Pons (tissue), 1 donor: ENCODE measurements at regions not wholly inside any gene's neighbourhood (a gene's known extent, or its start where the extent isn't known, plus 50 kb on each side); places are given as distances from the start of the nearest gene placed in this dataset.

Experiments
- DNase-seq: peaks from one replicate; pipeline ENCODE4 v3.0.0-alpha.2; 2016; ENCODE audit warnings: low spot score

DNA sequence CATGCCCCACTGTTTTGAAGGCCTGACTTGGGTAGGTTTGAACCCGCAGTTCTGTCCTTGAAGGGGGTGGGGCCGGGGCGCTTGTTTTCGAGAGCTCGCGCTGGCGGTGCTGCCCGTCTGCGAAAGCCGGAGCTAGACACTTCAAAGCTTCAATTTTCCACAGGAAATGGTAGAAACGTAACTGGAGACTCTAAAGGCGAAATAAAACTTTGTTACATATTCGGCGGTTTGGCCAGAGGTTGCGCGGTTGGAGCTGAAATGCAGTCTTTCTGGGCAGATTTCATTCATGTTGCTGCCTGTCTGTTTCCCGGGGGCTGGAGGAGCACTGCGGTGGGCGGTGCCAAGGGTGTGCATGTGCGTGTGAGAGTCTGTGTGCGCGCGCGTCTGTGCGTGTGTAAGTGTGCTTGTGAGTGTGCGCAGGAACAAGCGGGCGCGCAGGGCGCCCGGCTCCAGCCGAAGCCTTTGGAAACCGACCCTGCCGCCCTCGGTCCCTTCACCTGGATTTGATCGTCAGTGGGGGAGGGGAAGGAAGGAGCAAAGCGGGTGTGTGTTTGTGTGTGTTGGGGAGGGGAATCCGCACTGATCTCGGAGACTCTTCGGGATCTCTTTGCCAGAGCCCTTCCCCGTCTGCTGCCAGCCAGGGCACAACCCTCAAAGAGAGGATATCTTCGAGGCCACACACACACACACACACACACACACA, 227.7 kb upstream of the CRY1 start:
- no peak for DNase-seq

DNA sequence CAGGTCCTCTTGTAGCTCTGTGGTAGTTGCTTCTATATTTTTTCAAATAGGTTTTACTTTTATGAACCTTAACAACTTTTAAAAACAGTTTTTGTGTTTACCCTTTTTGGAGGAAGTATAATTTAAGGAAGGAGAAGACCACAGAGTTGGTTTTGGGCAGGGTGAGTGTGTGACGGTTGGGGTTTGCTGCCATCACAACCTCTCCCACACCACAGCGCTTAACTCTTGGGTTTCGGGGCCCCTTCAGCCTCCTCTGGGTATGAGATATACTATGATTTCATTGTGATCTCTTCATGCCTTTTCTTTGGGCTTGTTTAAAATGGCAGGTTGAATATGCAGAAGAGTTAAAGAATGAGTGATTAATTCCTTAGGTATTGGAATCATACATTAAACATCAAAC, 228.7 kb upstream of the CRY1 start:
- no peak for DNase-seq

DNA sequence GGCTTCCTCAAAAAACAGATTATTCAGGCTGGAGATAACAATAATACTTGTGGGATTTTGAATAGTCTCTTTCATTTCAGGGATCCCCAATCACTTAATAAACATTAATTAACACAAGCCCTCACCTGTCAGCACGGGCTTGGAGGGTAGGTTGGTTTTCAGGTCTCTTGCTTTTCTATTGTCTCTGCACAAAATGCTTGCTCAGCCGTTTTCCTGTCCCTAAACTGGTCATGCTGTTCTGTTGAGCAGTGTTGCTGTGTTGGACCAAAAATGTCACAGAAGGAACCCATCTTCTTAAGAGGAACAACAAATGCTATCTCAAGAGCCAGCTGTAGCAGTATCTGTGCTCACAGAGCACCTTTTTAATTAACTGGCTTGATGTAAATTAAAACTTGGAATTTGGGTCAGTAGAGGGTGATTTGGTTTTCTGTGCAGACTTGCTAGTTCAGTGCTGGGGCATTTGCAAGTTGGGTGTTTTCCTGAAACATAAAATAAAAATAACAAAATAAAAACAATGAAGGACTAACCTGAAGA, 231.8 kb upstream of the CRY1 start:
- DNase-seq = no peak

DNA sequence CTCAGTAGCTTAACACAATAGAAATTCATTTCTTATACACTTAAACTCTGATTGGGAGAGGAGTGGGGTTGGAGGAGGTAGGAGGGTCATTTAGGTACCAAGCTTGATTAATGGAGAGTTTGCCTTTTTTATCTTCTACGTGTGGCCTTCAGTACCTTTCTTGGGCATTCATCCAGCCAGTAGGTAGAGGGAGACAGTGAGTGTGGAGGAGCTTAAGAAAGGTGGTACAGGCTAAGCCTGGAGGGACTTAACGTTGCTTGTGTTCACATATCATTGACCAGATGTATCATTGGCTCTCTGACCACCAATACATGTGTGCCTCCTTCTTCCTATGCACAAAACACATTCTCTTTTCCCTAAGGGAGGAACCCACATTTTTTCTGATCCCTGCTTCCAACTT, 232.9 kb upstream of the CRY1 start:
- no peak for DNase-seq

DNA sequence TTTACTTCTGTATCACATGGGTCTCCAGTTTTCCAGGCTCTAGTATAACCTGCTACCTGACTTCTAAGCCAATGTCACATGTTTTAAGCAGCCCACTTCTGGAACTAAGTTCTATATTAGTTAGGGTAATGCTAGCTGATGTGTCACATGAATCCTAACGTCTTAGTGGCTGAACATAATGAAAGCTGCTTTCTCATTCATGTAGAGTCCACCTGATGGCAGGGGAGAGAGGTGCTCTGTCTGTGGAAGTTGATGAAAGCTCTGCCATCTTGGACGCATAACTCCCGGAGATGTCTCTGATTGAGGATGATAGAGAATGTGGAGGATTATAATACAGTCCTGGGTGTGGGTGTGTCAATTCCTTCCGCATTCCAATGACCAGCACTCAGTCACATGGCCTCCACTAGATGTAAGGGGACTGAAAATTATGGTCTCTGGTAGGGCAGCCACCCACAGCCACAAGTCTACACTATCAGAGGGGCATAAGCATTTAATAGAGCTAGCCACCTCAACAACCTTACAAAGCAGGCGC, 234.4 kb upstream of the CRY1 start:
- DNase-seq = no peak

DNA sequence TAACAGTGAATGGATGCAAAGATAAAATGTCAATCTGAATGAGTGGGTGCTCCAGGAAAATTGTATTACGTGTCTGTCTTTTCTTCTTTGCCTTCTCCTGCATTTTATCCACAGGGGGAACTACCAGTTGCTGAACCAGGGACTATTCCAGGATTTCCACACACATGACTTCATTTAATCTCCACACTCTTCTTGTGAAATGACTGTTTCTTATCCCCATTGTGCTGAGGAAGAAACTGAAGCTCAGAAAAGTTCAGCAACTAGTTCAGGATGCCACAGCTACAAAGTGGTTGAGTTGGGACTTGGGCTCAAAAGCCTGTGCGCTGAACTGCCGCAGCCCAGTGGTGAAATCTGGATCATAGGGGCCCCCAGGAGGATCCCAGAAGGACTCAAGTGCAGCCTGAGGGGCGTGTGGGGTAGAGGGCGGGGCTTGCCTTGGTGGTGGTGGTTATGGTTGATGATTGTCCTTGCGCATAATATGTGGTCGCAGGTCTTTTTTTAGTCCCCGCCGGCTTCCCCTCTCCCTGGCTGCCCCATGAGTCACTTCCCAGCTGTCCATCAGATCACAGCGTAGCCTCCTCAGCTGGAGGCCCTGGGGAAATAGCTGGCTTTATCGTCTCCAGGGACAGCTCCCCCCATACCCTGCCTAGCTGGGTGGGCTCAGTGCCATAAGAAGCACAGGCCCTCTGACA, 235.2 kb upstream of the CRY1 start:
- no peak for DNase-seq

DNA sequence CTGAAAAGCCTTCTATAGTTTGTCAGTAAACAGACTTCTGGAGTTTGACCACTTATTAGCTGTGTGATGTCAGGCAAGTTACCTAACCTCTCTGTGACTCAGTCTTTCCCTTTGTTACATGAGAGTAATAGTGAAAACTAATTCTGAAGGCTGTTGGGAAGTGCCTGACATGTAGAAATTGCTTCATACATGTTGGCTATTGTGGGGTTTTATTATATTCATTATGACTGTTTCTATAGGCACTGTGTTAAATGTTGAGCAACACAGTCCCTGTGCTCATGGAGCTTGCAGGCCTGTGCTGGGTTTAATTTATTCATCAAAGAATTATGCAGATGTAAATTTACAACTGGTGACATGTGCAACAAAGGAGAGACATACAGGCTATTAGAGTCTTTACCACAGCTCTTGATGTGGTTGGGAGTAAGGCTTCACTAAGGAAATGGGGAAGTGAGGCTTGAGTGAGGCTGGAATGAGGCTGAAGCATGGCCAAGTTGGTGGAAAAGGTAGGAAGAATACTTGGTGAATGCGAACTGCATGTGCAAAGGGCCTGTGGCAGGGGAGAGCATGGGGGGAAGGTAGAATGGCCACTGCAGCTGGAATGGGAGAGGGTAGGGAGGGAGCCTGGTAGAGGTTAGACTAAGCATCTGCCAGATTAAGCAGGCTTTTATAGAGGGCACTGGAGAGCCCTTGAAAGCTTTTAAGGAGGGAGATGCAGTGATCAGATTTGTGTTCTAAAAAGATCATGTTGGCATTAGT, 236.4 kb upstream of the CRY1 start:
- DNase-seq = no peak

DNA sequence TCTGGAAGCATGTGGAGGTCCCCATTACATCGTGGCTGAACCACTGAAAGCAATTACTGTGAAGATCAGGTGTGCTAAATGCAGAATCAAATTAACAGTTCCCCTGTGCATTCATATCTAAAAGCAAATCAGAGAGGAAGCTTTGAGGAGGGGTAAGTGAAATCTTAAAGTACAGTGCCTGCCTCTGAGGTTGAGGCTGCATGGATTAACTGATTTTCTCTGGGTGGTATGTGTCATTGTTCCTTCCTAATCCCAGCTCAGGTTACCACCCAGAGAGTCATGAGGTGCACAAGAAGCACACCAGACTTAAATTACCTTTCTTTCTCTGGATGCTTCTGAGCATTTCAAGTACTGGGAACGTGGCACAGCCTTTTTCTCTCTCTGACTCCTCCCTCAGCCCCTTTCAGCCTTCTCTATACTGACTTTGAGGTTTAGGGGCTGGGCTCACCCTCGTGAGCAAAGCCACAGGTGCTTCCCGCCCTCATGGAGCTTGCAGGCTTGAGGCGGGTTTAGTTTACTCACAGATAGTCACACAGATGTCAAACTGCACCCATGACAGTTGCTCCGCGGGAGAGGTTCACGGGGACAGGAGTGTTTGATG, 237.6 kb upstream of the CRY1 start:
- no peak for DNase-seq

DNA sequence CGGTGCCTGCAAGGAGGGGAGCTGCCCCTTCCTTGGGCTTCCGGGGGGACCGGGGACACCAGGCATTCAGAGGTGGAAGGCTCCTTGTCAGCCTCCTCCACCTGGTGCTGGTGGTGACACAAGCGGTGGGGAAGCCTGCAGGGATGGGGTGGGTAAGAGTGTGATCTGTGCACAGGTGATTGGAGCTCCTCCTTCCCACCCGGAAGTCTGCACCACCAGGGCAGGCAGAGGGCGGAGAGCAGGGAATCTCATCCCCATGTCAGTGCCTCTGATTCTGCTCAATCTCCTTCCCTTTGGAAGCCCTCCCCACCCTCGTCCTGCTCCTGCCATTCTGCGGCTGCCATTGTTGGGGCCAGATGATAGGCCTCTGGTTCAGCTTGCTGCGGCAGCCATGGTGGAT, 238.1 kb upstream of the CRY1 start:
- no peak for DNase-seq

DNA sequence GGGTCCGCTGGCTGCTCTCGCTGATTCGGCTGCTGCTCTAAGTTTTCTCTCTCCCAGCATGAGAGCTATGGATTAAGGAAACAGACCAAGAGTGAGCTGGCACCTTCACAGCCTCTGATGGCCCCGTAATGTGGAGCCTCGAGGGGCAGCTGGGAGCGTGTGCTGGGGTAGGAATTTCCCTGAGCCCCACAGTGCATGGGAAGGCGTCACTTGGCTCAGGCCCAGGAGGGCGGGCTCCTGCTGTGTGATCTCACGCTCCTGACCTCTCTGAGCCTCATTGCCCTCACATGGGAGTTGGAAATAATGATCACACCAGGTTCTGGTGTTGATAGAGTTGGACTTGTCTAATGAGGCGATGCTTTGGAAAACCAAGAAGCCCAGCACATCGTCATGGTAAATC, 238.6 kb upstream of the CRY1 start:
- no peak for DNase-seq

DNA sequence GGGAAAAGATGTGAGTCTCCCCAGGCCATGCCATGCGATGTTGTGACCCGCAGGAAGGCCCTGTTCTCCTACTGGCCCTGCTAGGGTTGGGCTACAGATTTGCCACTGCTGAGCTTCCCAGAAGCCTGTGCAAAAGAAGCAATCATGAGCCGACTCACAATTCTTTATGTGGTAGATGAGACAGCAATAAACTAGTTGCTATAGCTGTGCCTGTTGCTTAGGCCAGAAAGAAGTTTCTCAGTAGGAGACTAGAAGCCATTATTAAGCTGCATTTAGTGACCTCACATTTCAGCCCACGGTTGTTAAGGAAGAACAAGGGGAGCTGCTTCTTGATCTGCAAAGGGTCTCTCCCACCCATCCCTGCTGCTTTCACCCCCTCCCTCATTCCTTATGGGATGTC, 239.4 kb upstream of the CRY1 start:
- no peak for DNase-seq

DNA sequence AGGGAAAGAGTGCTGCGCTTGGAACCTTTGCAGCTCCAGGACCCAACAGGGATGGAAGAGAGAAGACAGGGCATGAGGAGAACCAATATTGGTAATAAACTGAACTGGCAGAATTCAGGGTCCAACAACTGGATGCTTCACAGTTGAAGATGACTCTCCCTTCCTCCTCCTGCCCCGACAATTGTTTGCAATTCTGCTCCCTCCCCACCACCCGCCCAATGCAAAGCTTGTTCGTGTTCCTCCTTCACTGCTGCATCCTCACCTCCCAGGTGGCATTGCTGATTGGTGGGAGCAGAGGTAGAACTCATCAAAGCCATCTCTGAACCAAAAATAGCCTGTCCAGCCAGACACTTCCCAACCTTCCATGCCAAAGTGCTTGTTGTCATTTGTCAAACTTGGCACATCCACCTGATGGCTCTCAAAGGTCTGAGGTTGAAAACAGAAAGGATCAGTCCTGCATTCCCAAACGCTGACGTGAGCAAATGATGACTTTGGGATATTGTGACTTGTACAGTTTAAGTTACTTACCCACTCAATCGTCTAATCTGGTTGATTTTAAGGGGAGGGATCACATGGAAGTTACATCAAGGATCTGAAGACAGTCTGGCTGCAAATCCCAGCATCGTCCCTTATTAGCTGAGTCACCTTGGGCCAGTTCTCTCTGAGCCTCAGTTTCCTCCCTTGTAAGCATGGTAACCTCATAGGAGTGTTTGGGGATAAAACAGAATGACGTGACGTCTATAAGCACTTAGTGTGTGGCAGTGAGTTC, 242.6 kb upstream of the CRY1 start:
- DNase-seq = no peak

DNA sequence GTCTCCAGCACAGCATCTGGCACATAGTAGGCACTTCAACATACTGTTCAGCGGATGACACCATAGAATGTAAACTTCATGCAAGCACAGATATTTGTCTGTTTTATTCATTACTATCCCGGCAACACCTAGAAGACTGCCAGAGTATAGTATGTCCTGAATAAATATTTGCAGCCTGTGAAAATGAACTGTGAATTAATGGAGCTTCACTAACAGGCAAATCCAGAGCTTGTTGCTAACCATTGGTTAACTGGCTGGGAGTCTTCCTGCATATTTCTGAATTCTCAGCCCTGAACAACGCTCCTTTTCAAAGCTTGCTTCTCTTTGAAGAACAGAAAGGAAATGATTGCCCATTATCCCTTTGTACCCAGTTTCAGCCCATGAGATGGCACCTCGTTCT, 243.3 kb upstream of the CRY1 start:
- no peak for DNase-seq

DNA sequence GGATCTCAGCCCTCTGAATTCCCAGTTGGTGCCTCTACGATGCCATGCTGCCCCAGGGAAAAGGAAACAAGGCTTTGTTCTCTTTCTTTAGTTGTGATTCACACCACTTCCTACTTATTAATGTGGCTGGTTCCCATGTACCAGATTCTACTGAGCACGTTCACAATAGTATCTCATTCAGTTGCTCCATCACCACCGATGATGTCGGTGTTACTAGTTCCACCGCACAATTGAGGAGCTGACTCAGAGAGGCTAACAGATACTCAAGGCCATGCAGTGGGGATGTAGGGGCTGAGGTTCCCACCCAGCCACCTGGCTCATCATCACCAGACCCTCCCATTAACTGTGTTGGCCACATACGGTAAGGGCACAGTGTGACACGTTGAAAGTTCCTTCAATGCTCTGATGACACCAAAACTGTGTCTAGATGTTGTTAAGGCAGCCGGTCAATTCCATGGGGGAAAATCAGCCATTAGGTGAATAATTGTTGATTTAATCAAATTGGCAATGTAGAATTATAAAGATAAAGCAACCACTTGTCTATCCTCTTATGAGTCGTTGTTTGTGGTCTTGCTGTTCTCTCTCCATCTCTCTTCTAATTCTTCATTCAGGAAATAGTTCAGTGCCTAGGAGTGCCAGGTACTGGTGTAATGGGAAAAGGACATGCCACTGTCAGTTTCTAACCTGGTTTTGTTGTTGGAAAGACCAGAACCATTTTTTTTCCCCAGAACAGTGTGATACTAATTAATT, 244.2 kb upstream of the CRY1 start:
- no peak for DNase-seq

DNA sequence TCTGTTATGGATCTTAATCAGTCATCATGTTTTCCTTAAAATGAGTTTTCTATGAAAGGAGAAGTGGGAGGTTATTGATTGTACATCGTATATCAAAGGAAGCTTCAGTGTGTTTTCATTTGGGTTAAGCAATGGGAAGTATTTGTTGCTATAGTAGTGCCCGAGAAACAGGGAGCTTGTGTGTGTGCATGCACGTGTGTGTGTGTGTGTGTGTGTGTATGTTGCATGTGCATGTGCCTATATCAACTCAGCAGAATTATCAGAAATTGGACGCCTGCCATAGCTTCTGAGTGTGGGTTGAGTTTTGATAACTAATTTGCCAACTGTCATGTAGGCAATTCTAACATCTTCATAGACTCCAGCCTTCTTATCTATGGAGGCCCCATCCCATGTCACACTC, 246.1 kb upstream of the CRY1 start:
- DNase-seq = no peak

DNA sequence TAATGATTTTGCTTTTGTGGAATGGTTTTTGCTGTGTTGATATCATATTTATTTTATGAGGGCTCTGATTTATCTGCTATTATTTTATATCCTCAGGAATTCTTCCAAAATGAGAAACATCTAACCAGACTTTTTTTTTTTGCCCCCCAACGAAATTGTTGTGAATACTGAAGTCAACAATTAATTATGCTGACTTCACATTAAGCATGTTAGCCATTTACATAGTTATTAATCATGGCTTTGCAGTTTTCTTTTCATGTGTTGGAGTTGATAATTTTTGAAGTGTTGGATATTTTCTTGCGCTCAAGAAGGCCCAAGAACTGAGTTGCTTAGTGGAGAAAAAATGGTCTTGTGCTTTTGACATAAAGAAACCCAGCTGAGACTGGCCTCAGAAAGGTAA, 246.6 kb upstream of the CRY1 start:
- DNase-seq = no peak

DNA sequence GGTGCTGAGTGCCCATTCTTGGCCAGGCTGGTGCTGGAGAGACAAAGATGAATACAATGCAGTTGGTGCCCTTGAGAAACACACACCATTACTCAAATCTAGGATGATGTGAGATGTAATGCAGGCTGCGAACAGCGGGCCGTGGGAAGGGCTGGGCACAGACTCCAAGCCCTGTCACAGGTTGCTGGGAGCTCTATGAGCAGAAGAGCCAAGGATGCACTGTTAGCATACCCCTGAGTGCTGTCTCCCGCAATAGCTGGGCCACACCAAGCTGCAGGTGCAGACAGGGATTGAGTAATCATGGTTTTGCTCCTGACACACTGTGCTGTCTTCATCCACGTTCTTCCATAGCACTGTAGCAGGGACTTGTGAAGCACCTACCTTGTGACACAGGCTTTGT, 247.5 kb upstream of the CRY1 start:
- DNase-seq = no peak

DNA sequence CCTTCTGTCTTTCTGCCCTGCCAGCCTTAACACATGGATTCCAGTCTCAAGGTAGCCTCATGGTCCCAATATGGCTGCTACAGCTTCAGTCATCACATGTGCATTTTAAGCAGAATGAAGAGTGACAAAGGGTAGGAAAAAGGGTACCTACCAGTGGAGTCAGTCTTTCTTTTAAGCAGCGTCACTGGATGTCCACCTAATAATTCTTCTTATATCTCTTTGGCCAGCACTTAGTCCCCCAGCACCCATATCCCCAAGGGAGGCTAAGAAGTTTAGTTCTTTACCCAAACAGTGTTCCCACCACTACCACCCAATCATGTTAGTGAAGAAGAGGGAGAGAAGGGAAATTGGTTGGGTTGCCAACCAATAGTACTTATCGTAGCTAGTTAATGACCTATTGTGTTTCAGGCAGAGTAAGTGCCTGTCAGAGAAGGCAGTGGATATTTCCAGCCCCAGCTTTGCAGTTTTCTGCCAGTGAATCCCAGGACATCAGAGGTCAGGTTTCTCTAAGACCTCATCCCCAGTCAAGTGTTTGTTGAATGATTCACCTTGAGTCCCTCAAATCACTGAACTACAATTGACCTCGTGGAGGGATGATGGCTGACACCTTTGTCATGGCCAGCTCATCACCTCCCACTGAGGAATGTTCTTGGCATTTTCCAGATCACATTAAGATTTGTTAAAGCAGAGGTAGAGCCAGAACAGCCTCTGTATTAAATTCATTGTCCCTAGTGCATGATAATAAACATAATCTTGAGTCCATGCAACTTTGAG, 250.9 kb upstream of the CRY1 start:
- DNase-seq = no peak

DNA sequence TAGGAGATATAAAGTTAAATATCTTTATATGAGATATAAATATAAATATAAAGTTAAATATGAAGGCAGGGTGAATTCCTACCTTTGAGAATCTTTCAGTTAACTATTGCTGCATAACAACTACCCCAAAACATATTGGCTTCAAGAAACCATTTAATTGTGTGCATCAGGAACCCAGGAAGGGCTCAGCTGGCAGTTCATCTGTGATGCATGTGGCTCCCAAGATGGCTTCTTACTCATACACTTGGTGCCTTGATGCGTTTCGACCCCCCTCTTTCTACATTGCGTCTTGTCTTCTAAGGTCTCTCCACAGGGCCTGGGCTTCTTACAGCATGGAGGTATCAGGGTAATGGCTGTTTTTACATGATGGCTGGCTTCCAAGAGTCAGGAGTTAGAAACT, 253.9 kb upstream of the CRY1 start:
- no peak for DNase-seq
